Cardiac fibroblast (primary cell): ENCODE measurements at regions not wholly inside any gene's neighbourhood (a gene's known extent, or its start where the extent isn't known, plus 50 kb on each side); places are given as distances from the start of the nearest gene placed in this dataset.
A peak's percentile ranks its signal among the peaks of the same experiment; 100 is the strongest.

Experiments used
- DNase-seq, 2 donors: peaks; one replicate each; pipeline versions ENCODE4 v3.0.0 to v3.0.0-alpha.2; 2010; ENCODE audit warnings: low read depth in 2 of 2
- H3K4me3 ChIP-seq, 2 donors: replicated peaks in 1 of 2; 1 replicate in 1 of 2; 2 replicates in 1 of 2; pipeline ENCODE4 v1.5.1; 2011; ENCODE audit warnings: low read depth in 2 of 2, low read length in 2 of 2, mild to moderate bottlenecking in 2 of 2, moderate library complexity in 1 of 2
- TF ChIP-seq, protein P1 (sequence below): IDR thresholded peaks from one replicate; pipeline ENCODE4 v1.5.1; 2011; ENCODE audit warnings: low read depth, mild to moderate bottlenecking, low read length, inconsistent platforms

DNA sequence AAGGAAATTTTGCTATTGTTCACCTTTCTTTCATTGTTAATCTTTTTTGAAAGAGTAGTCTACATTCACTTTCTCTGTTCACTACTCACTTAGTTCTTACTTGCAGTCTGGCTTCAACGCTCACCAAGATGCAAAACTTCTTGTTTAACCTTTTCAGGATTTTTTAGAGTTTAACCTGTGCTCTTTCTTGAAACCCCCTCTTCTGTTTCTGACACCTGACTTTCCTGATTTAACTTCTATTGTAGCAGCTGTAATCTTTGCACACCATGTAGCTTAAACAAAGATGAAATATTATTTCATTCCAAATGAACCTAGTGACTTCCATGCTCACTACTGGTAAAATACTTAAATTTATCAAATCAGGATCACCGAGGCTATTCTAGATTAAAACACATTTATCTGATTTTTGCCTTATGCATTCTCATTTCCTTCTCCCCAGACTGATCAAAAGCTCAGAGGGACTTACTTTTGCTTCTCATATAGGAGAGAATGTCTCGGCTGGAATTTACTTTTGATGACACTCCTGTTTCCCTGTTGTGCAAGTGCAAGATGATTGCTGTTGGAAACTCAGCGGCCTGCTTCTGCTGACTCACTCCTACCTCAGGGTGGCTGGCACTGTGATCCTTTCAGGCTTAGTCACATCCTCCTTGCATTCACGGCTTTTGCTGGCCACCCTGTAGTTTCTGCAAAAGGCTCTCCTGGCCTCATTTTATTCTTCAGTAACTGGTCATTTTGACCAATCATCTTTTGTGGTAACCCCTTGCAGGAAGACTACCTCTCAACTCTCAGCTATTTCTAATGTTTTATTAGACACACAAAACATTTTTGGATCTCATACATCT lies 109.3 kb upstream of the IFNE start:
- DNase-seq: peak; percentile 97 to 99
- peak overlapping the region in 1 of 2 donors; percentile 30 for H3K4me3 ChIP-seq
- TF ChIP-seq, protein P1, sequence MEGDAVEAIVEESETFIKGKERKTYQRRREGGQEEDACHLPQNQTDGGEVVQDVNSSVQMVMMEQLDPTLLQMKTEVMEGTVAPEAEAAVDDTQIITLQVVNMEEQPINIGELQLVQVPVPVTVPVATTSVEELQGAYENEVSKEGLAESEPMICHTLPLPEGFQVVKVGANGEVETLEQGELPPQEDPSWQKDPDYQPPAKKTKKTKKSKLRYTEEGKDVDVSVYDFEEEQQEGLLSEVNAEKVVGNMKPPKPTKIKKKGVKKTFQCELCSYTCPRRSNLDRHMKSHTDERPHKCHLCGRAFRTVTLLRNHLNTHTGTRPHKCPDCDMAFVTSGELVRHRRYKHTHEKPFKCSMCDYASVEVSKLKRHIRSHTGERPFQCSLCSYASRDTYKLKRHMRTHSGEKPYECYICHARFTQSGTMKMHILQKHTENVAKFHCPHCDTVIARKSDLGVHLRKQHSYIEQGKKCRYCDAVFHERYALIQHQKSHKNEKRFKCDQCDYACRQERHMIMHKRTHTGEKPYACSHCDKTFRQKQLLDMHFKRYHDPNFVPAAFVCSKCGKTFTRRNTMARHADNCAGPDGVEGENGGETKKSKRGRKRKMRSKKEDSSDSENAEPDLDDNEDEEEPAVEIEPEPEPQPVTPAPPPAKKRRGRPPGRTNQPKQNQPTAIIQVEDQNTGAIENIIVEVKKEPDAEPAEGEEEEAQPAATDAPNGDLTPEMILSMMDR: no peak

DNA sequence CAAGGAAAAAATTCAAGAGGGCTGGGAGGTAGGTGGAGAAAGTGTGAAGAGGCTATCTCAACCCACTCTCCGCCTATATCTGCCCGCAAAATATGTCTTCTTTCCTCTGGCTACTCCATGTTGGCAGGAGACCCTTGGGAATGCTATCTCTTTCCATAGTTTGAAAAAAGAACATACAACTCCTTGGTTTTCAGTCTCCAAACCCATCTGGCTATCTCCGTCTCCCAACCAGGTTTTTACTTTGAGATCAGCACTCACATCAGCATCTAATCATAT lies 109.9 kb upstream of the IFNE start:
- TF ChIP-seq, protein P1: no peak
- DNase-seq: no peak
- H3K4me3 ChIP-seq: no peak overlapping the region

DNA sequence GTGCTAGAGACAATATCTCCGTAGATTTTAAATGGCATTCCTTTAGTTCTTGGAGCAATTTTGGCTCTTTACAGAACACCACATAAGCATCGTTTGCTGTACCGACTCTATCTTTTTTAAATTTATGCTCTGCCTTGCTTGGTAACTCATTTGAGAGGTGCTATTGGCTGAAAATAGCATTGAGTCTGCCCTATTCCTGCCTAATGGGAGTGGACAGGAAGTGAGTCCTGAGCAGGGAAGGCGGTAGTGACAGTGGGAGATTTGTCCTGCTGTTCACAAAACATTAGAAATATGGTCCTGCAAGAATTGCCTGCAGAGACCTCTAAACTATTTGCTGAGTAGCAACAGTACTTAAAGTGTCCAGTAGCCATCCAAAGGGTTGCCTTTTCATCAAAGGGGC lies 115.2 kb upstream of the IFNE start:
- TF ChIP-seq, protein P1: no peak
- no peak overlapping the region for H3K4me3 ChIP-seq
- DNase-seq: peak in 1 of 2 donors; percentile 10

DNA sequence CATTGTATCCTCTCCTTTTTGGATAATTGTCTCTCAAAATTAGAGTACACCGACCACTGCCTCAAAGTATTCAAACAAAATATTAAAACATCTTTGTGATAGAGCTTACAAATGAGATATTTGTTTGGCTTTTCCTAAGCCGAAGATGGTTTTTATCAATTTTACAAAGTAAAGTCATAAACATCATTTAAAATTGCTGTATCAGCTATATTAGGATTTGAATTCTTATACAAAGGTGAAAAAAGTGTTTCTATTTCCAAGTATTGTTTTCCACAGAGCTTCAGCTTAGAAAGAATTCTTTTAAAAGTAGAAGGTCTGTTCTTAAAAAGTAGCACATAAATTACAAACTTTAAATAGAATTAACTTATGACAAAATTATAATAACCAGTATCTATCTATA lies 116.6 kb upstream of the IFNE start:
- TF ChIP-seq, protein P1: no peak
- no peak for DNase-seq
- no peak overlapping the region for H3K4me3 ChIP-seq

DNA sequence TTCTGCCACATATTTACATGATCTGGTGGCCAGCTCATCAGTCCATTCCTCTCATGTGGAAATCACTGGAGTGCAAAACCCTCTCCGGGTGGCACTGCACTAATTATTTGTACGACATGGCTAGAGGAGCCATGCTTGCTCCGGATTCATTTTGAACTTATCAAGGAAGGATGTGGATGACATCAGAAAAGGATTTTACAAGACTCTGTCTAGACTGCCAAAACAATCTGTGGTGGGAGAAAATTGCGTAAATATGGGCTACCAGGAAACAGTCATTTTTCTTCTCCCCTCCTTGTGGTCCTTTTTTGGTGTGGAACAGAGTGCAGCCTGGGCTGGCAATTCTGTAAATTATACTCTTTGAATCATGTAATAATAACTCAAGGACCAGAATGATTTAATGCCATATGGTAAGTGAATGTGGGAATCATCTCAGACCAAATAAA lies 123.4 kb upstream of the IFNE start:
- DNase-seq: peak; percentile 93 to 96
- TF ChIP-seq, protein P1: no peak
- H3K4me3 ChIP-seq: no peak overlapping the region

DNA sequence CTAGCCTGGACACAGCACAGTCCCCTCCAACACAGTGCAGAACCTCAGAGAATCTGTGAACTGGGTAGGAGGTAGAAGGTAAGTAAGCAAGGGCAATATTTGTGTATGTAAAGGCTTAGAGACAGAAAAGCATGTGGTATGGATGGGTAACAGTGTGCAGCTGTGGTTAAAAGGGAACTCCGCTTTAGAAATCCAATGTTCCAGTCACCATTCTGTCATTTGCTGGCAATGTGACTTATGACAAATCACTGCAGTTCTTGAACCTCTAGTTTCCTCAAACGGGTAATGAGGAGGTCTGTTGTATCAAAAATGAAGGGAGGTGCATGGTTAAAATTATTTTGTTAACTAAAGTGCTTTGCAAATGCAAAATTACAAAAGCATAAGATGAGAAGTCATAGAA lies 125.5 kb upstream of the IFNE start:
- peak in 1 of 2 donors; percentile 60 for DNase-seq
- TF ChIP-seq, protein P1: no peak
- no peak overlapping the region for H3K4me3 ChIP-seq

DNA sequence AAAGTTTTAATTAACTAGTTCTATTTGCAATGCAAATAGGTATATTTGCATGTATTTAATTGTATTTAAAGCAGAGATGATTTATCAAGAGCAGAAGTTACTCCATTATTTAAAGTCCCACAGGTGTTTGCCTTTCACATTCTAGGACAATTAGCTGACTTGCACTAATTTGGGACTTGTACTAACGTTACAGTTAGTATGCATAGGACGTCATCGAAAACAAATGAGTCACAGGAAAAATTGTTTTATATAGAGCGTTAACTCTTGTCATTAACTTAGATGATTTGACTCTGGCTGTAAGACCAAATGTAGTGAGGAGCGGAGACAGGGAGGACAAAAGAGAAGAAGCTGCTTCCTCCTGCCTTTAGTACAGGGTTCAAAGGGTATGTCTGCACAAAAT lies 126.1 kb upstream of the IFNE start:
- TF ChIP-seq, protein P1: no peak
- H3K4me3 ChIP-seq: no peak overlapping the region
- no peak for DNase-seq
